ENCODE measurements at regions not wholly inside any gene's neighbourhood (a gene's known extent, or its start where the extent isn't known, plus 50 kb on each side); places are given as distances from the start of the nearest gene placed in this dataset.

DNA sequence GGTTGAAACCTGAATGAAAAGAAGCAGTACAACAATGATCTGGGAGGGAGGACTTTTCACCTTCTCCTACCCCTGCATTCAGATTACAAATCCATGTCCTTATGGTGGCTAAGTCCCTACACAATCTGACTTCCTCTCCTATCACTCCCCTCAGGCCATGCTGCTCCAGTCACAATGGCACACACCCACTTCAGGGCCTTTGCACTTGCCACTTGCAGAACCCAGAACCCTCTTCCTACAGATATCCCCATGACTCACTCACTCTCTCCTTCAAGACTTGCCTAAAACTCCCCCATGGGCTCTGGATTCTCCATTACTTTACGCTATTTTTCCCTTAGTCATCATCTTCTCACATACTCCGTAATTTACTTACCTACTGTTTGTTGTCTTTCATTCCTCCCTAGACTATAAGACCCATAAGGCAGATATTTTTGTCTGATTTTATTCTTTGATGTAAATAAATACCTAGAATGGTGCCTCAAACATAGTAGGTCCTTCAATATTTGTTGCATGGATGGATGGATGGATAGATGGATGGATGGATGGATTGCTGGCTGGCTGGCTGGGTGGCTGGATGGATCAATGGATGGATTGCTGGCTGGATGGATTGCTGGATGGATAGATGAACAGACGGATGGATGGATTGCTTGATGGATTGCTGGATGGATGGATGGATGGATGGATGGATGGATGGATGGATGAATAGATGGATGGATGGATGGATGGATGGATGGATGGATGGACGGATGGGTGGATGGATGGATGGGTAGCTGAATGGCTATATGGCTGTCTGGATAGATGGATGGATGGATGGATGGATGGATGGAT is 94.7 kb upstream of the NAV2 start:
- Histone ChIP-seq H3K4me1 (ENCODE audit: control insufficient read depth, extremely low read depth, insufficient read depth, low read length) (peaks cover 19% of the 10 kb centered on the region), H3K36me3 (ENCODE audit: control insufficient read depth in 2 of 2, extremely low read depth in 1 of 2, insufficient read depth in 2 of 2, low read length in 2 of 2) (no peaks in the 10 kb centered on the region), H3K9me1 (replicated peaks; ENCODE audit: control insufficient read depth, extremely low read depth, insufficient read depth, low read length) (no peaks in the 10 kb centered on the region), H3K79me2 (ENCODE audit: control insufficient read depth, insufficient read depth, low read length) (no peaks in the 10 kb centered on the region), H3K4me2 (ENCODE audit: insufficient read depth, low read length) (no peak overlapping the region), H2AFZ (ENCODE audit: low read depth, low read length) (no peak overlapping the region), H3K27me3 (ENCODE audit: control insufficient read depth in 2 of 2, insufficient read depth in 2 of 2, low read length in 2 of 2) (no peaks in the 10 kb centered on the region), H4K20me1 (replicated peaks; ENCODE audit: control insufficient read depth, extremely low read depth, insufficient read depth, low read length) (no peaks in the 10 kb centered on the region), H3K9ac (replicated peaks; ENCODE audit: extremely low read depth, insufficient read depth, low read length) (no peak overlapping the region), H3K27ac (ENCODE audit: insufficient read depth, low read depth, low read length) (no peak overlapping the region), H3K4me3 (replicated peaks in 1 of 3; ENCODE audit: insufficient read depth in 1 of 3, low read depth in 1 of 3, low read length in 3 of 3) (no peak overlapping the region), H3K9me3 (replicated peaks; ENCODE audit: control insufficient read depth, insufficient read depth, low read length) (no peaks in the 10 kb centered on the region)
- FAIRE-seq (no peak), DNase-seq (ENCODE audit: low read depth, low spot score) (no peak)
- CTCF ChIA-PET: no interaction called here
- intact Hi-C loops (cut with micrococcal nuclease): no loop called here
- POLR2A ChIA-PET: no interaction called here
- no TSS peak for BruUV-seq (replicated peaks)
- dilution Hi-C loops (cut with MboI; ENCODE audit: extremely low pct_ligation_motif_present, low sequenced_read_pairs): no loop called here
- TF ChIP-seq, protein P1, sequence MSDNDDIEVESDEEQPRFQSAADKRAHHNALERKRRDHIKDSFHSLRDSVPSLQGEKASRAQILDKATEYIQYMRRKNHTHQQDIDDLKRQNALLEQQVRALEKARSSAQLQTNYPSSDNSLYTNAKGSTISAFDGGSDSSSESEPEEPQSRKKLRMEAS (IDR thresholded peaks at IDR 0.05; ENCODE audit: insufficient read depth, insufficient read length): no peak
- TF ChIP-seq GATA2 (IDR thresholded peaks at IDR 0.05; ENCODE audit: insufficient read depth, insufficient read length, low read depth, low read length): no peak
- no peak for TF ChIP-seq POLR2AphosphoS5 (IDR thresholded peaks at IDR 0.05; ENCODE audit: insufficient read depth, low read depth, low read length)
- TF ChIP-seq MYC (IDR thresholded peaks at IDR 0.05; ENCODE audit: low read depth, low read length): no peak
- TF ChIP-seq JUN (IDR thresholded peaks at IDR 0.05; ENCODE audit: borderline replicate concordance, insufficient read depth, insufficient read length, low read depth): no peak
- TF ChIP-seq, protein P2, sequence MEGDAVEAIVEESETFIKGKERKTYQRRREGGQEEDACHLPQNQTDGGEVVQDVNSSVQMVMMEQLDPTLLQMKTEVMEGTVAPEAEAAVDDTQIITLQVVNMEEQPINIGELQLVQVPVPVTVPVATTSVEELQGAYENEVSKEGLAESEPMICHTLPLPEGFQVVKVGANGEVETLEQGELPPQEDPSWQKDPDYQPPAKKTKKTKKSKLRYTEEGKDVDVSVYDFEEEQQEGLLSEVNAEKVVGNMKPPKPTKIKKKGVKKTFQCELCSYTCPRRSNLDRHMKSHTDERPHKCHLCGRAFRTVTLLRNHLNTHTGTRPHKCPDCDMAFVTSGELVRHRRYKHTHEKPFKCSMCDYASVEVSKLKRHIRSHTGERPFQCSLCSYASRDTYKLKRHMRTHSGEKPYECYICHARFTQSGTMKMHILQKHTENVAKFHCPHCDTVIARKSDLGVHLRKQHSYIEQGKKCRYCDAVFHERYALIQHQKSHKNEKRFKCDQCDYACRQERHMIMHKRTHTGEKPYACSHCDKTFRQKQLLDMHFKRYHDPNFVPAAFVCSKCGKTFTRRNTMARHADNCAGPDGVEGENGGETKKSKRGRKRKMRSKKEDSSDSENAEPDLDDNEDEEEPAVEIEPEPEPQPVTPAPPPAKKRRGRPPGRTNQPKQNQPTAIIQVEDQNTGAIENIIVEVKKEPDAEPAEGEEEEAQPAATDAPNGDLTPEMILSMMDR (IDR thresholded peaks at IDR 0.05; ENCODE audit: extremely low read depth in 1 of 2, insufficient read depth in 1 of 2, low read depth in 1 of 2, low read length in 2 of 2): no peak
- no peak for TF ChIP-seq EZH2 (IDR thresholded peaks at IDR 0.05; ENCODE audit: borderline replicate concordance, low read depth, low read length, severe bottlenecking)
- TF ChIP-seq FOS (IDR thresholded peaks at IDR 0.05; ENCODE audit: borderline replicate concordance, insufficient read depth, low read length): no peak
- TF ChIP-seq POLR2A (IDR thresholded peaks at IDR 0.05; ENCODE audit: low read depth, low read length): no peak

Data from endothelial cell of umbilical vein (primary cell).